ENCODE measurements at regions not wholly inside any gene's neighbourhood (a gene's known extent, or its start where the extent isn't known, plus 50 kb on each side); places are given as distances from the start of the nearest gene placed in this dataset.
"Not testable (repeated sequence)": the region's sequence is repeated elsewhere in the genome, so short reads cannot be mapped to it uniquely, and the experiment has no call there.

DNA sequence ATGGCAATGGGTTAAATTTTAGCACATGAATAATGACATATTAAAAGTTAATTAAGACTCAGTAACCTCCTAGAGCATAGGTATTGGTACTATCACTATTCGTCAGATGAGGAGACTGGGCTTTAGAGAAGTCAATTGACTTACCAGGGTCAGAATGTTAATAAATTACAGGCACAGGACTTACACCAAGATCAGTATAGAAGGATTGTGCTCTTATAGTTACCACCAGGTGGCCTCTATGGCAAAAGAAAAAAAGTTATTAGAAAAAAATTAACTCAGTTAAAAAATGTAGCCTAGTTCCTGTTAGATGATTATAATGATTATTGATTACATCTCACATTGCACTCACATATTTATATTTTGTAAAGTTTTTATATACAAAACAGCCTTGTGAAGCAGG, 1163.7 kb downstream of the FAM181B start:
- DNase-seq (ENCODE audit: low spot score) = no peak

DNA sequence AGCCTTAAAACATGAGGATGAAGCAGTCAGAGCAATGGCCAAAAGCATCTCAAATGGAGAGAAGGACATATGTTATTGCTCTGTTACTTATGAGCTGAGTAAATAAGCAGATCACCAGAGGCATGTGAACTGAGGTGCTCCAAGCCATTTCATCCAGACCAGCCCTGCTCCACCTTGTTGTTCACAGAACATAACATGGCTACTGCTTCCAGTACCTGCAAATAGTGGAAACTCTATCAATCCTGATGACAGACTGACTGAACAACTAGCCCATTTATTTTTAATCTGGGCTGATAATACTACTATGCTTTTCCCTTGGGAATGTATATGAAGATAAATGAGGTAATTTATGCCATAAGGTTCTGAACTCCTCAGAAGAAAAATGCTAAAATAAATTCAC, 1164.7 kb downstream of the FAM181B start:
- no peak for DNase-seq (ENCODE audit: low spot score)

DNA sequence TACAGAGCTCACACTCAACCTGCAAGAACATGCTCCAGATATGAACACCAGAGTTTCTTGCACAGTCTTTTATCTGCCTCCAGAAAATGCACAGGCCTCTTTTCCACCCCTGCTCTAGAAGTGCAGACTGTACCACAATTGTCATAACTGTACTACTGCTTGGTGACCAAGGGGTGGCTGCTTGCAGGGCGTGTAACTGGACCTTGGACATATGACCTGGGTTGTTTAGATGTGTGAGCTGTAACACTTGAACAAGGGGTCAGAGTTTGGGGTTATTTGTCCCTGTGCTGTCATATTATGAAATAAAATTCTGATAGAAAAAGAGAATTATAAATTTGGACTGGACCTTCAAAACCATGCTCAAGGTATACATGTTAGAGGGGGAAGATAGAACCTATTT, 1185.5 kb downstream of the FAM181B start:
- DNase-seq (ENCODE audit: low spot score) = no peak

DNA sequence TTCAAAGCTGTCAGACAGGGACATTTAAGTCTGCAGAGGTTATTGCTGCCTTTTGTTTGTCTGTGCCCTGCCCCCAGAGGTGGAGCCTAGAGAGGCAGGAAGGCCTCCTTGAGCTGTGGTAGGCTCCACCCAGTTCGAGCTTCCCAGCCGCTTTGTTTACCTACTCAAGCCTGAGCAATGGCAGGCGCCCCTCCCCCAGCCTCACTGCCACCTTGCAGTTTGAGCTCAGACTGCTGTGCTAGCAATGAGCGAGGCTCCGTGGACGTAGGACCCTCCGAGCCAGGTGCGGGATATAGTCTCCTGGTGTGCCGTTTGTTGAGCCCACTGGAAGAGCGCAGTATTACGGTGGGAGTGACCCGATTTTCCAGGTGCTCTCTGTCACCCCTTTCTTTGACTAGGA, 1193.9 kb downstream of the FAM181B start:
- DNase-seq (ENCODE audit: low spot score) = not testable (repeated sequence)

DNA sequence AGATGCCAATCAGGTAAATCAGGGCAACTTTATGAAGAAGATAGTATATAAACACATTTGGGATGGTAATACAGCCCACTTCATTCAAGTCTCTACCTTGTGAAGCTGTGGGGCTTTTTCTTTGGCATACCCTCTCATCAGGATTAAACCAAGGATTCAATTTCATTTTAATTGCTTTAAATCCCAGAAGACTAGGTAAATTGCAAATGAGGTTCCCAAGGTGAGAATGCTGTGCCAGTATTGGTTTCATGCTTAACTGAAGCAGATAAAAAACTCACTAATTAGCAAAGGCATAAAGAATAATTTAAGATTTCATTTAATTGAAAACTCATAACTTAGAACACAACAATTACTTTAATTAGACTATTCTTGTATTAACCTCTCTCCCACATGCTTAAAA, 1218.1 kb downstream of the FAM181B start:
- DNase-seq (ENCODE audit: low spot score) = no peak

DNA sequence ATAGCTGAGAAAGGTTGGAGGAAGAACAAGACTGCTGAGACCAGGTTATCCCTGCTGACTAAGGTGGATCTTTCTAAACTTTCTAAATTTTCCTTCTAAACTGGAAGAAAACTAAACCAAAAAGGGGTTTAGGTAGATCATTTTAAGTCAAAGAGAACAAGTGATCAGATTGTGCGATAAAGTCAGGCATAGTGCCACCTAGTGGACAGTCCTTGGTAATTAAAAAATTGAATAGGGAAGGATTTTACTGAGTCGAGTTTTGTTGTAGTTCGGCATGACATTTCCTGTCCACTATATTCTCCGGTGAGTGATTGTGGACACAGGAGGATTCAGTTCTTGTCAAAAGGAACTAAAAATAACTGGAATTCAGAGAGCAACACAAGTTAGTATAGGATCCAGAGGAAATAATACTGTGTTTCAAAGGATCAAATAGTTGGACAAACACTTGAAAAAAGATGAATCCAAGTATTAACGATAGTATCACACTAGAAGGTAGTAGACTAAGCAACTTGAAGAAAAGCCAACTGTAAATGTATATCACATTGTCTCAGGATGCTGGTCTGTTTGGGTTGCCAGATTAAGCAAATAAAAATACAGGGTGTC, 1236.4 kb downstream of the FAM181B start:
- DNase-seq (ENCODE audit: low spot score) = peak; percentile 12

DNA sequence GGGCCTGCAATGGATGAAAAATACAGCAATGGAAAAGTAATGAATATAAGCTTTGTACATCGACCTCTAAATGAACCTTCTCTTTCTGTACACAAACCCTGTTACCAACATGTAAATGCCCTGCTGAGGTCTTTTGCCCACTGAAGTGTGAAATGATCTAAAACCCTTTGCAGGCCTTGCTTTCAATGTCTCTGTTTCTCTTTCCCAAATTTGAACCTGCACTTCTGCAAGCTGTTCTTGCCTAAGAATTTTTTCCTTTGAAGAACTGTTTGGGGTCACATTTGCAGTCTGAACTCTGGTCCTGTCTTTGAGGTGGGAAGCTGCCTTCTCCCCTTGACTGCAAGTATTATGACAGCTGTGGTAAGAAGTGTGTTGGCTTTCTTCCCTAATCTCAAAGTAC, 1237.1 kb downstream of the FAM181B start:
- DNase-seq (ENCODE audit: low spot score) = no peak

DNA sequence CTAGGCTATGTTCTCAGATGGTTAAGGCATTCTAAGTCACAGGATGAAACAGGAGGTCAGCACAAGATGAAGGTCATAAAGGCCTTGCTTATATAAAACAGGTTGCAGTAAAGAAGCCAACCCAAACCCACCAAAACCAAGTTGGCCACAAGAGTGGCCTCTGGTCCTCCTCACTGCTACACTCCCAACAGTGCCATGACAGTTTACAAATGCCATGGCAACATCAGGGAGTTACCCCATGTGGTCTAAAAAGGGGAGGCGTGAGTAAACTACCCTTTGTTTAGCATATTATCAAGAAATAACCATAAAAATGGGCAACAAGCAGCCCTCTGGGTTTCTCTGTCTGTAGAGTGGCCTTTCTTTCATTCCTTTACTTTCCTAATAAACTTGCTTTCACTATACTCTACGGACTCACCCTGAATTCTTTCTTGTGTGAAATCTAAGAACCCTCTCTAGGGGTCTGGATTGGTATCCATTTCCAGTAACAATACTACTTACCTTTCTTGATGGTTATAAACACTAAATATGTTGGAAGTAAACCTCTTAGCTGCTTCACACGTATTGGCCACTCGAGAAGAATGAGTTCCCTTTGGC, 1237.9 kb downstream of the FAM181B start:
- no peak for DNase-seq (ENCODE audit: low spot score)

DNA sequence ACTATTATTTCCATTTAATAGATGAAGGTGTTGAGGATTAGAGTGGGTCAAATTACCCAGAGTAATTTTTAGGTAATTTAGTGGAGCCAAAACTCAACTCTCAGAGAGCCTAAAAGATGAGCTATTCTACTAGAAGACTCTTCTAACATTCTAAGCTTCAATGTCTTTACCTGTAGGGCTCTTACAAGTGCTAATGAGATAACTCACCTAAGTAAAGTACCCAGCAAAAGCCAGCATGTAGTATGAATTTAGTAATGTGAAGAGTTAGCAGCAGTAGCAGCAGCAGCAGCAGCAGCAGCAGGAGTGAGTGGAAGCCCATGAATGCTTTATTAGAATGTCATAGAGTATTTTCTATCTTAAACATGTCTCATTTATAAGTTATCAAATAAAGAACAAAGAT, 1239.2 kb downstream of the FAM181B start:
- no peak for DNase-seq (ENCODE audit: low spot score)

DNA sequence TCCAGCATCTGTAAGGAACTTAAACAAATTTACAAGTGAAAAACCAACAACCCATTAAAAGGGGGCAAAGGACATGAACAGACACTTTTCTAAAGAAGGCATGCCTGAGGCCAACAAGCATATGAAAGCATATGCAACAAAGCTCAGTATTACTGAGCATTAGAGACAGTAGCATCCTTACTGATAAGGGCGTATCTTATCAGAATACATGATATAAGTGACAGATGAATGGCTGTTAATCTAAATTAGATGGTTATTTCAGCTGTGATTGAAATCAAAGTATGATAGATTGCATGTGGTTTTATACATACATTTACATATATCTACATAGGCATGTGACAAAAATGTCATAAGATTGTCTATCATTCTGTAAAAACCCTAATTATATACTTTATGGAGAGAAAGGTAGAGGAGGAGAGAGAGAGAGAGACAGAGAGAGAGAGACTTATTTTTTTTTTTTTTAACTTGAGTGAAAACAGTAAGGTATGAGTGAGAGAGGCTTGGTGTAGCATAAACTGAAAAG, 1240.7 kb downstream of the FAM181B start:
- no peak for DNase-seq (ENCODE audit: low spot score)

DNA sequence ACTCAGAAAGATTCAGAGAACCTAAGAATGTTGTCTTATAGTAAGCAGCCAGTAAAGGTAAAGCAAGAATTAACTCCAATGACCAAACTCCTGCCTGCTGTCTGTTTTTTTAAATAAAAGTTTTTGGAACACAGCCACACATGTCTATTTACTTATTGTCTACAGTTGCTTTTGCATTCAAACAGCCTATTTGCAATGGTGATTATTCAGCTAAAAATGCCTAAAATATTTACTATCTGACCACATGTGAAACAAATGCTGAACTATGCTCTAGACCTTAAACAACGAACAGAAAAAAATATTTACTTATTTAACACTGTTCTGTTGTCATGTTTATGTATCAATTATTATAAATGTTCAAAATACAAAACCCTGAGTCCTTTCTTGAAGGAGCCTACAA, 1246.6 kb downstream of the FAM181B start:
- DNase-seq (ENCODE audit: low spot score) = no peak

DNA sequence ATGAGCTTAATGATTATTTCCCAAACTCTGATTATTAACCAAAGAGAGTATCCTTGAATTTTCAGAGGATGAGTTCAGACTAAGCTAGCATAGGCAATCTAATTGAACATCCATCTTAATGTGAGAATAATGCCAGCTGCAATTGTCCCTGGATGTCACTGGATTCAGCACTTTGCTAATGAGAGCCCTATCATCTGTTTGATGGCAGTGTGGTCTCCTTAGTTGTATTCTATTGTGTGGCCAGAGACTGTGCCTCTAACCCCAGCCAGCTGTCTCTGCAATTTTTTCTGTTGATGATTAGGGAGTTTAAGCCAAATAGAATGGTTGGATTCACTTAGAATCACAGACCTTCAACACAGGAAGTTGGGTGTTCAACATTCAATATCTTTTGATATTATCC, 1249.5 kb downstream of the FAM181B start:
- no peak for DNase-seq (ENCODE audit: low spot score)

DNA sequence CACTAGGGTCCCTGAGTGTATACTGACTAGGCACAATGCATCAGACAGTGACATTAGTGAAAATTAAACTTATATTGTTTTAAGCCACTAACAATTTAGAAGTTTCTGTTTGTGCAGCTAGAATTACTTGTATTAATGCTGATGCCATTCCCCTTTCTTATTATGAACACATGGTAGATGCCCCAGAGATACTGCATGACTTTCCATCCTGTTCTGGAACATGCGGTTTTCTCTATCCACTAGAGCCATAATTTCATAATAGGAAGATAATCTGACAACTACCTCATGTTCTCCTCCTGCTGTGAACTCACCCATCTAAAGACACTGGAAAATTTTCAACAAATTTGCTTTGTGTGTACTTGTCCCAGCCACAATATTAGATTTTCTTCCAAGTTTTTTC, 1256.4 kb downstream of the FAM181B start:
- DNase-seq (ENCODE audit: low spot score) = no peak

DNA sequence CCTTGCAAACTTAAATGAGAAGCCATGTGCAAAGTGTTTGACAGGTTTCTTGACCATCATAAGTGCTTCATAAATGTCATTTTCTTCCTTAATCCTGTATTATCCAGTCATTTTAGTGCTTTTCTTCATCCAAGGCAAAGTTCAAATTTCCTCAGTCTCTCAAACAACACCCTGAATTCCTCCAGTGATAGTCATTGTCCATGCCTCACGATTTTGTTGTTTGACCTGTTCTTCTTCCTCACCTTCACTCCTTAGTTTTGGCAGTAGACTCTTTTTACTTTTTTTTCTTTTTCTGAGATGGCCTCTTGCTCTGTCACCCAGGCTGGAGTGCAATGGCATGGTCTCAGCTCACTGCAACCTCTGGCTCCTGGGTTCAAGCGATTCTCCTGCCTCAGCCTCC, 1257.3 kb downstream of the FAM181B start:
- DNase-seq (ENCODE audit: low spot score) = no peak

DNA sequence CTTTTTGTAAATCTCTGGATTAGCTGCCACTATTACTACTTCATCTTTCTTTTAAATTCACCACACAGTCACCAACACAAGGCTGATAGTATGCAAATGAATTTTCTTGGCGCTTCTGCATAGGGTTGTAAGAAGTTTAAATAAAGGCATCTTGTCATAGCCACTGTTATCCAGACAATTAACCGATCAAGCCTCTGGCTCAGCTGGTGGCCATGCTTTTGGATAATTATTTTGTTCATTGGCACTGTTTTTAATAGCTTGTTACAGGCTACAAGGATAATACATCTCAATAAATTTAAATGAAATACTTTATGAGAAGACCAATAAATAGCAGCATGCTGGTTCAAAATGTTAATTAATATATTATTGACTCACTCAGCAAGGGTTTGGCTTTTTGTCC, 1261.0 kb downstream of the FAM181B start:
- DNase-seq (ENCODE audit: low spot score) = no peak

DNA sequence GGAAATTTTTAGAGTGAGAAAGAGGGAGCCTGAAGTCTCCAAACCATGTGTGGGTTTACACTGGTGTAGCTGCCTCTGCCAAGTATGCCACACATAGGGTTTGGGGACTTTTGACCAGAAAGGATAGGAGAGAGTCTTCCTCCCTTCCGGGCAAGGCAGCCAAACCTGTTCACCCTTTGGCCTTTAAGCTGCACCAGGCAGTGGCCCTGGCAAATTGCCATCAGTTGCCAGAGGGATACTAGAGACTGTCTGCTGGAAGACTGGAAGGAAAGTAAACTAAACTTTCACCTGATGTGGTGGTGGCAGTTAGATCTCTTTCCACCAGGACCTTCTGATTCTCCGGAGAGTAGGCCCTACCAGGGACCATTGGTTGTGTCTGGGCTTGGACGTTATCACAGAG, 1263.2 kb downstream of the FAM181B start:
- DNase-seq (ENCODE audit: low spot score) = no peak

DNA sequence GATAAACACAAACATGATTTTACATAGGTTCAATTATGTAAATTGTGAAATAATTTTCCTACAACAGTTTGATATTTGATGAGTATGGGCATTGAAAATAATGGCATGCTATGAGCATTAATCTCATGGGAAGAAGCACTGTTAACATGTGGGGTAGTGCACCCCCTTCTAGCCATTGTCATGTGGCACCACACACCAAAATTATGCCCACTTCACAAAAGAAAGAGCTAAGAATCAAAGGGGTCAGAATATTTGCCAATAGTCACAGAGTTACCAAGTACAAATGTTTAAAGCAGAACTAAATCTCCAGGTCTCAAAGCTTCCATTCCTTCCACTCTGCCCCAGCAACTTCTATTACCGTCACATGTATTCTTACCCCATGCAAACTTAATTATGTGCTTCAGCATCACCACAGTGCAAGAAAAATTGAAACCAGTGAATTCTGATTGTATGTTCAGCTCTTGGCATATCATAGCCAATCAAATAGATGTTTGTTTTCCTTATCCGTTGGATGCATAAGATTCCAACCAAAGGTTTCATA, 1273.8 kb downstream of the FAM181B start:
- DNase-seq (ENCODE audit: low spot score) = no peak

DNA sequence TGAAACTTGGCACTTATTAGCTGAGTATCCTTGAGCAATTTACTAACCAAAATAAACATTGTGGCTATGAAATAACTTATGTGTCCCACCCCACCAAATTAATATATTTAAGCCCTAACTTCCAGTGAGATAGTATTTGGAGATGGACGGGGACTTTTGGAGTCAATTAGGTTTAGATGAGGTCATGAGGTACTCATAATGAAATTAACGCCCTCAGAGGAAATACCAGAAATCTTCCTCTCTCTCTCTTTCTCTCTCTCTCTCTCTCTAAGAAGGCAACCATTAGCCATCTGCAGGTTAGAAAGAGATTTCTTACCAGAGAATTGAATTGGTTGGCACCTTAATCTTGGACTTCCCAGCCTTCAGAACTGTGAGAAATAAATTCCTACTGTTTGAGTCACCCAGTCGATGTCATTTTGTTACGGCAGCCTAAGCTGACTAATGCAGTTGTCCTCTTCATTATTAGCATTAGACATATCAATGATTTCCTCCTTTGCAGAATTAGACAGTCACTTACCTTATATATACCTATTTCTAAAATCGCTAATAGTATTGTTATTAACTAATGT, 1284.0 kb downstream of the FAM181B start:
- no peak for DNase-seq (ENCODE audit: low spot score)

DNA sequence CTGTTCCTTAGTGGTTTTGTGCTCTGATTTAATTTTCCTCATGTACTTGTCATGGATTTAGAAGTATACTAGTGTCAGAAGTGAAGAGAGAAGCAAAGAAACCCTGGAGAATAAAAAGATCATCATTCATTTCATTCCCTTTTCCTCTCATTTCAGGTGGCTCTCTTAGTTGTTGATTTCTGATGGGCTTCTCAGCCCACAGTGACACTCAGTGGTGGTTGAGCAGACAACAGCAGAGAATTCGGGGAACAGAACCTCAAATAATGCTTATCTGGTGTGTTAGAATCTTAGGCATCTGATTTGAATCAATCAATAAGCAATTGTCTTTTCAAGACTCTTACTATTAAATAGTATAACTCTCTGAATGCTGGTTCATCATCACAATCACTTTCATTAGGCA, 1289.4 kb downstream of the FAM181B start:
- no peak for DNase-seq (ENCODE audit: low spot score)

DNA sequence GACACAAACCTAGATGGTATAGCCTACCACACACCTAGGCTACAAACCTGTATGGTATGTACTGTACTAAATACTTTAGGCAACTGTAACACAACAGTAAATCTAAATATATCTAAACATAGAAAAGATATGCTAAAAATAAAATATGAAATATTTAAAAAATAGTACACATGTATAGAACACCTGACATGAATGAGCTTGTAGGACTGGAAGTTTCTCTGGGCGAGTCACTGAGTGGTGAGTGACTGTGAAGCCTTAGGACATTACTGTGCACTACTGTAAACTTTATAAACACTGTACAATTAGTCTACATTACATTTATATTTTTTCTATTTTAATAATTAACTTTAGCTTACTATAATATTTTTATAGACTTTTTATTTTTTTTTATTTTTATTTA, 1301.3 kb downstream of the FAM181B start:
- no peak for DNase-seq (ENCODE audit: low spot score)

DNA sequence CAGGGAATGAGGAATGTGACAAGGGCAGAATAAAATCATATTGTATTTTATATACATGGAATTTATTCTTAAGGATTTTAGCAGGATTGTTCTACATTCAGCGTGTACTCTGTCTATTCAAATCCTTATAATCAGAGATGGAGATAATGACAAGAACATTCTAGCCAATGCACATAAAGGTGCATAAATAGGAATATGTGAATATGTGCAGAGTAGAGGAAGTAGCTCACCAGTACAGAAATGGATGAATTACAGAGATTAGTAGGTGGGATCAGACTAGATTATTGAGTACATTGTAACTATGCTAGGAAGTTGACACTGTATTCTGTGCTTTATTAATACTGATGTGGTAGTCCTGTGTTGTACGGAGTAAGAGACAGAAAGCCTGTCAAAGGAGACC, 1308.8 kb downstream of the FAM181B start:
- no peak for DNase-seq (ENCODE audit: low spot score)

DNA sequence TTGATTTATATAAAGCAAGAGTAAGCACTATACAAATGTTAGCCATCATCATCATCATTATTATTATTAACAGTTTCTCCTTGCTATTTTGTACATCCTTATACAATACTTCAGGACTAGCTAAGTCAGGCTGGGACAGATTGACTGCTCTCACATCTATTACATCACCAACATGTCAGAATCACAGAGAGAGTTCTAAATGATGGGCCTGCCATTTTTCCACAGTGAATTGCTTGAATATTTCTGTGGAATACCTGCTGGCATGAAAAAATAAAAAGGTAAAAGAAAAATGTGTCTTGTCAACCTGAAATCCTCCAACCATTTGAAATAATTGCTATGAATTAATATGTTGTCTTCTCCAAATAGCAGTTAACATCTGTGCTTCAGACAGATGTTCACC, 1311.3 kb downstream of the FAM181B start:
- no peak for DNase-seq (ENCODE audit: low spot score)

DNA sequence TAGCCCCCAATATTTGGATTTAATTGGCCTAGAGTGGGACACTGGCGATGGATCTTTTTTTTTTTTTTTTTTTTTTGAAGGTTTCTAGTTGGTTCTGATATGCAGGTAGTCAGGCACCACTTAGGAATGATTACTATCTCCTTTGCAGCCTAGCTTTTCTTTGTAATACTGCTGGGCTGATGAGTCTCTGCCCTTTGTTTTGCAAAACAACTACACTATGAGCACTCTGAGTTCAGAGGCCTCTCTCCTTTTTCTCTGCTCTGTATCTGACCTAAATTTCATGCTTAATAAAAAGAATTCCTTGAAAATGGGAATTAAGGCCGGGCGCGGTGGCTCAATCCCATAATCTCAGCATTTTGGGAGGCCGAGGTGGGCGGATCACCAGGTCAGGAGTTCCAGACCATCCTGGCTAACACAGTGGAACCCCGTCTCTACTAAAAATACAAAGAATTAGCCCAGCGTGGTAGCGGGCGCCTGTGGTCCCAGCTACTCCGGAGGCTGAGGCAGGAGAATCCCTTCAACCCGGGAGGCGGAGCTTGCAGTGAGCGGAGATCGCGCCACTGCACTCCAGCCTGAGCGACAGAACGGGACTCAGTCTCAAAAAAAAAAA, 1312.3 kb downstream of the FAM181B start:
- no peak for DNase-seq (ENCODE audit: low spot score)

Measured in putamen (tissue), 1 donor.